Thyroid gland (tissue), 4 donors: ENCODE measurements at regions not wholly inside any gene's neighbourhood (a gene's known extent, or its start where the extent isn't known, plus 50 kb on each side); places are given as distances from the start of the nearest gene placed in this dataset.

Experiments used
- DNase-seq, 2 donors: peaks; one replicate each; pipeline ENCODE4 v3.0.0-alpha.2; 2019
- H3K27ac ChIP-seq, 3 donors: fragments of 200-600 bp; sonication (generic); 1 replicate in 2 of 3; 2 replicates in 1 of 3; pipeline ENCODE4 v1.5.1; 2016 to 2019; ENCODE audit warnings: mild to moderate bottlenecking in 1 of 3, moderate library complexity in 1 of 3
- H3K27me3 ChIP-seq: fragments of 200-600 bp; sonication (generic); one replicate; pipeline ENCODE4 v1.5.1; 2019
- H3K36me3 ChIP-seq, 2 donors: fragments of 200-600 bp; sonication (generic); one replicate each; pipeline ENCODE4 v1.5.1; 2016 to 2019
- H3K4me1 ChIP-seq, 2 donors: fragments of 200-600 bp; sonication (generic); one replicate each; pipeline ENCODE4 v1.5.1; 2017 to 2019
- H3K4me3 ChIP-seq, 3 donors: fragments of 200-600 bp; sonication (generic); replicated peaks in 1 of 3; 1 replicate in 2 of 3; 2 replicates in 1 of 3; pipeline ENCODE4 v1.5.1; 2016; ENCODE audit warnings: mild to moderate bottlenecking in 1 of 3
- H3K9me3 ChIP-seq: fragments of 200-600 bp; sonication (generic); one replicate; pipeline ENCODE4 v1.5.1; 2017
- CTCF ChIP-seq, 6 experiments: fragments of 200-600 bp in 3 of 6; fragments of 450-650 bp in 3 of 6; sonication (generic) in 3 of 6; IDR thresholded peaks; one replicate each; pipeline ENCODE4 v1.5.1; 2016 to 2019; ENCODE audit warnings: antibody characterized with exemption in 6 of 6, mild to moderate bottlenecking in 2 of 6, inconsistent platforms in 1 of 6, moderate library complexity in 1 of 6
- POLR2A ChIP-seq, 2 donors: fragments of 450-650 bp; IDR thresholded peaks; one replicate each; pipeline ENCODE4 v1.6.1; 2017; ENCODE audit warnings: antibody characterized with exemption in 2 of 2, mild to moderate bottlenecking in 2 of 2, moderate library complexity in 1 of 2
- WGBS, 2 donors: methylation state at CpG; one replicate each; pipeline ENCODE4 v1.1.5; 2017; 5-methylcytosine and 5-hydroxymethylcytosine counted together
- intact Hi-C: fragments of 100-400 bp; cut with DNase I; formaldehyde crosslinking; loops from one replicate; pipeline ENCODE4 v1.15.1; 2023

DNA sequence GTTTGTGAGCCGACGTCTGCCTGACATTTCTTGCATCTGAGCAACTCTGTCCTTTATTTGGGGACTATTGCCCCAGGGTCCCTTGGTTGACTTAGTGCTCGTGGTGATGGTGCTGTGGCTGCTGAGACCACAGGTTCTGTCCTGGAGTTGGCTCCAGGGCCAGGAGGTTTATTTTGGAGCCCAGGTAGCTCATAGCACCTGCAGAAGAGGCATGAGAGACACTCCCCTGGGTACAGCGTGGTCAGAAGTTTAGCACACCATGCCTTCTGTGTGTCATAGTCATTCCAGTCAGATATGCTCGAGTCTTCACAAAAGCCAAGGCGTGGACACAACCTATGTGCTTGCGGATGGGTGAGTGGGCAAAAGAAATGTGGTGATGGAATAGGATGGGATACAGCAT, 496.9 kb downstream of the TCERG1L start:
- Histone ChIP-seq H3K4me1 (no peaks in the 10 kb centered on the region), H3K27me3 (no peaks in the 10 kb centered on the region), H3K4me3 (no peak overlapping the region), H3K27ac (no peak overlapping the region), H3K9me3 (no peaks in the 10 kb centered on the region), H3K36me3 (no peaks in the 10 kb centered on the region)
- no peak for TF ChIP-seq POLR2A (IDR thresholded peaks at IDR 0.05)
- no peak for TF ChIP-seq CTCF (IDR thresholded peaks at IDR 0.05)
- intact Hi-C loops, result no loop called here
- DNase-seq, result no peak
- 87 to 90% methylated on average over 7 of the region's 7 CpGs for WGBS, 2 donors

DNA sequence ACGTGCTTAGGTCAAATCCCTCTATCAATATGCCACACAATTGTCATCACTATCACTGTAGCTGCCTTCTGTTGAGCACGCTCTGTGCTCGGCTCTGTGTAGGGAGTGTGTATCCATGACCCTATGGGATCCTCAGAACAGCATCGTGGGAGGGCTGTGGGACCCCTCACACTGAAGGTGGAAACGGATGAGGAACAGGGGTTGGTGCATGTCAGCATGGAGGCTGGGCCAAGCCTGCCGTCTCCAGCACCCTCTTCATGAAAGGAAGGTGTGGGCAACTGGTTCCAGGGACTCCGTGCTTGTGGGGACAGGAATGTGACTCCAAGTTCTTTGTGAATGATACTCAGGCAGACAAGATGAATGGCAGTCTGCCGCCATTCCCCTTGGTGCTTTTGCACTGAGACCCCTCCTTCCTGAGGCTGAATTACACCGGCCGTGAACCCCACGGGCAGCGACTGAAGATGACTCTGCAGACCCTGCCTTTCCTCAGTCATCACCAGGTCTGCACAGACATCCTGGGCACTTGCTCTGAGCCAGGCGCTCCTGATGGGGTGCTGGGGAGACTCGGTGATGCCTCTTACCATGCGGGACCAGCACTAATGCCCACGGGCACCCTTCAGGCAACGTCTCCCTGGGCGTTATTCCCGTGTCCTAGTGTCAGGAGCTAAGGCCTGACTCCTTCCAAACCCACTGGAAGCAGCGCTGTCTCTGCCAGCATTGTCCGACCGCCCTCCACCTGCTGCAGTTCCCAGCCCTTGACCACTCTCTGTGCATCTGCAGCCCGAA, 495.2 kb downstream of the TCERG1L start:
- TF ChIP-seq CTCF (IDR thresholded peaks at IDR 0.05), result no peak
- no peak for TF ChIP-seq POLR2A (IDR thresholded peaks at IDR 0.05)
- WGBS, 2 donors, result 81 to 85% methylated on average over 14 to 20 of the region's 23 CpGs
- Histone ChIP-seq H3K36me3 (no peaks in the 10 kb centered on the region), H3K9me3 (no peaks in the 10 kb centered on the region), H3K27ac (no peak overlapping the region), H3K4me1 (no peaks in the 10 kb centered on the region), H3K27me3 (no peaks in the 10 kb centered on the region), H3K4me3 (no peak overlapping the region)
- intact Hi-C loops, result no loop called here
- DNase-seq, result no peak

DNA sequence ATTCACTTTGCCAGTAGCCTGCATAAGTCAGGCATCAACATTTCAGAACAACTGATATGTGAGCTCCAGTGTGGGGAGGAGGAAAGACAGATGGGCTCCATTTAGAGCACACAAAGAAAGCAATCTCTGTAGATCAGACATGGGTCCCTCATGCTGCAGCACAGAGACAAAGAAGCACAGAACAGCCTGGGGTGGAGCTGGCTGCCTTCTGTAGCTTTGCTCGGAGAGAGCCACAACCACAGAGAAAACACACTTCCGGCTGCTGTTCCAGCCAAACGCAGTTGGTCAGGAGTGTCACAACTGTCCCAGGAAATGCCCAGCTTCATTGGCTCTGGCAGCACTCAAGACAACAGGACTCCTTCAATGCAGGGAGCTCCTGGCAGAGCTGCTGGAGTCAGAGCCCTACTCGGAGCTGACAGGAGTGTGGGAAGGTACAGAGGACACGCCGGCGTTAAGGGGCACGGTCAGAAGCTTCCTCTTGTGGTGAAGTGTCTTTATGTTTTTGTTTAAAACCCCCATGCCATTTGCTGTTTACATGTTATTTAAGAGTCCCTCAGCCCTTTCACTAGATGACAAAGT, 494.4 kb downstream of the TCERG1L start:
- H3K27me3 ChIP-seq, result no peaks in the 10 kb centered on the region
- peak in 1 of 2 donors; percentile 20 for DNase-seq
- intact Hi-C loops, result no loop called here
- no peaks in the 10 kb centered on the region for H3K4me1 ChIP-seq
- no peak overlapping the region for H3K4me3 ChIP-seq
- 34 to 46% methylated on average over 7 to 8 of the region's 8 CpGs for WGBS, 2 donors
- no peaks in the 10 kb centered on the region for H3K36me3 ChIP-seq
- TF ChIP-seq CTCF (IDR thresholded peaks at IDR 0.05) (no peak), POLR2A (IDR thresholded peaks at IDR 0.05) (no peak)
- no peaks in the 10 kb centered on the region for H3K9me3 ChIP-seq
- no peak overlapping the region for H3K27ac ChIP-seq

DNA sequence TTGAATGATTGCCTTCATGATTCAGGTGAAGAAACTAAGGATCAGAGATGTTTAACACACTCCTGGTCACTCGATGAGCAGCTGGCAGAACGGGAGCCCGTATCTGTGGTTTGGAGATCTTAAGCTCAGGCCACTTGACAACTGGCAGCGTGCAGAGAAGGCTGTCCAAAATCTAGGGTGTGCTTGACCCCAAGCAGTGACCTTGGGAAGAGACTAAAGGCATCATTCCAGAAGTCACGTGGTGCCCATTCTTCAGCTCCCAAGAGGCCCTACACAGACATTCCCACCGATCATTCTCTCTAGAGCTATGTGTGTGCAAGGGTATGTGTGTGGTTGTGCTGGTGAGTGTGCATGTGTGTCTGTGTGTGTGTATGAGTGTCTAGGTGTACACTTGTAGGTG, 493.8 kb downstream of the TCERG1L start:
- DNase-seq, result no peak
- no peaks in the 10 kb centered on the region for H3K36me3 ChIP-seq
- TF ChIP-seq POLR2A (IDR thresholded peaks at IDR 0.05) (no peak), CTCF (IDR thresholded peaks at IDR 0.05) (no peak)
- H3K27me3 ChIP-seq, result no peaks in the 10 kb centered on the region
- no peaks in the 10 kb centered on the region for H3K4me1 ChIP-seq
- no peaks in the 10 kb centered on the region for H3K9me3 ChIP-seq
- no peak overlapping the region for H3K27ac ChIP-seq
- no peak overlapping the region for H3K4me3 ChIP-seq
- intact Hi-C loops, result no loop called here
- 26 to 30% methylated on average over 6 of the region's 6 CpGs for WGBS, 2 donors

GRCh38 chr10:130820880-130821482, 490.5 kb downstream of the TCERG1L start:
- H3K4me3 ChIP-seq, result no peak overlapping the region
- DNase-seq, result no peak
- H3K36me3 ChIP-seq, result no peaks in the 10 kb centered on the region
- intact Hi-C loops, result no loop called here
- TF ChIP-seq CTCF (IDR thresholded peaks at IDR 0.05) (no peak), POLR2A (IDR thresholded peaks at IDR 0.05) (no peak)
- H3K27me3 ChIP-seq, result no peaks in the 10 kb centered on the region
- no peaks in the 10 kb centered on the region for H3K9me3 ChIP-seq
- no peak overlapping the region for H3K27ac ChIP-seq
- WGBS, 2 donors, result 59 to 78% methylated on average over 9 to 11 of the region's 11 CpGs
- H3K4me1 ChIP-seq, result no peaks in the 10 kb centered on the region
